ENCODE measurements at regions not wholly inside any gene's neighbourhood (a gene's known extent, or its start where the extent isn't known, plus 50 kb on each side); places are given as distances from the start of the nearest gene placed in this dataset.

DNA sequence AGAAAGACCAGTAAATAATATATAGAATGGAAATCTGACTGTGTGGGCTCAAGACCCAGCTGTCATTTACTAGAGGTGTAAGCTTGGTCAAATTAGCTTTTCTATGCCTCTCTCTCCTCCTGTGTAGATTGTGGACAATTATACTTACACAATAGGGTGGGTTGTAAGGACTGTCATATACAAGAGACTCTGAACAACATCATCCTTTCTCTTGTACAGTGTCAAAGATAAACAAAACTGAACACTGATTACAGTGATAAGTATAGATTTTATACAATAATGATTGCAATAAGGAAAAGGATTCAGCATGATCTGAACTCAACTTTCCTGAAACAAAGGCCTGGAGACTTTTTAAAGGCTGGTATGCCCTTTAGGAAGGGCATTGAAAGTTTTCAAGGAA is 429.2 kb upstream of the HS3ST1 start:
- TF ChIP-seq, protein P1, sequence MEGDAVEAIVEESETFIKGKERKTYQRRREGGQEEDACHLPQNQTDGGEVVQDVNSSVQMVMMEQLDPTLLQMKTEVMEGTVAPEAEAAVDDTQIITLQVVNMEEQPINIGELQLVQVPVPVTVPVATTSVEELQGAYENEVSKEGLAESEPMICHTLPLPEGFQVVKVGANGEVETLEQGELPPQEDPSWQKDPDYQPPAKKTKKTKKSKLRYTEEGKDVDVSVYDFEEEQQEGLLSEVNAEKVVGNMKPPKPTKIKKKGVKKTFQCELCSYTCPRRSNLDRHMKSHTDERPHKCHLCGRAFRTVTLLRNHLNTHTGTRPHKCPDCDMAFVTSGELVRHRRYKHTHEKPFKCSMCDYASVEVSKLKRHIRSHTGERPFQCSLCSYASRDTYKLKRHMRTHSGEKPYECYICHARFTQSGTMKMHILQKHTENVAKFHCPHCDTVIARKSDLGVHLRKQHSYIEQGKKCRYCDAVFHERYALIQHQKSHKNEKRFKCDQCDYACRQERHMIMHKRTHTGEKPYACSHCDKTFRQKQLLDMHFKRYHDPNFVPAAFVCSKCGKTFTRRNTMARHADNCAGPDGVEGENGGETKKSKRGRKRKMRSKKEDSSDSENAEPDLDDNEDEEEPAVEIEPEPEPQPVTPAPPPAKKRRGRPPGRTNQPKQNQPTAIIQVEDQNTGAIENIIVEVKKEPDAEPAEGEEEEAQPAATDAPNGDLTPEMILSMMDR (IDR thresholded peaks at IDR 0.05; ENCODE audit: low read depth, low read length) = no peak
- Histone ChIP-seq H3K36me3 (no peaks in the 10 kb centered on the region), H3K9me3 (ENCODE audit: severe bottlenecking) (no peaks in the 10 kb centered on the region), H3K4me3 (ENCODE audit: low read depth, low read length) (no peak overlapping the region), H3K27ac (no peak overlapping the region), H3K27me3 (ENCODE audit: insufficient read depth, low read depth, severe bottlenecking) (no peaks in the 10 kb centered on the region)
- no peak for DNase-seq

GRCh38 chr4:11847167-11847566 is 418.5 kb upstream of the HS3ST1 start:
- Histone ChIP-seq H3K36me3 (no peaks in the 10 kb centered on the region), H3K9me3 (ENCODE audit: severe bottlenecking) (no peaks in the 10 kb centered on the region), H3K27me3 (ENCODE audit: insufficient read depth, low read depth, severe bottlenecking) (no peaks in the 10 kb centered on the region), H3K27ac (no peak overlapping the region), H3K4me3 (ENCODE audit: low read depth, low read length) (no peak overlapping the region)
- DNase-seq = no peak
- TF ChIP-seq, protein P1 (IDR thresholded peaks at IDR 0.05; ENCODE audit: low read depth, low read length) = no peak

GRCh38 chr4:11843927-11844326 is 415.2 kb upstream of the HS3ST1 start:
- H3K27ac ChIP-seq = no peak overlapping the region
- H3K27me3 ChIP-seq (ENCODE audit: insufficient read depth, low read depth, severe bottlenecking) = no peaks in the 10 kb centered on the region
- H3K4me3 ChIP-seq (ENCODE audit: low read depth, low read length) = no peak overlapping the region
- DNase-seq = no peak
- H3K9me3 ChIP-seq (ENCODE audit: severe bottlenecking) = no peaks in the 10 kb centered on the region
- no peaks in the 10 kb centered on the region for H3K36me3 ChIP-seq
- TF ChIP-seq, protein P1 (IDR thresholded peaks at IDR 0.05; ENCODE audit: low read depth, low read length) = no peak

DNA sequence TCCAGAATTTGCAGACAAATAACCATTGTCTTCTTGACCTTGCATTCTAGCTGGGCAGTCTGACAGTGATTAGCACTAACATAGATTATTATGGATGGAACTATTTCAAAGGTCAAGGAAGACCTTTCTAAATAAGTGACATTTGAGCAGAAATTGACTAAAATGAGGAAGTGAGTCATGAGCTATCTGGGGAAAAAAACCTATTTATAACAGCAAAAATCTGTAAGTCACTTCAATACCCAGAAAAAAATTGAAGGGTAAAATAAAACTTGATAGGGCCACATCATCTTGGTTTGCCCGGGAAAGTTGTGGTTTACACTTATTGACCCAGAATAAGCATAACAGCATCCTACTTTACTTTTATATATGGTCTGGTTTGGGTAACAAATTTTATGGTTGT is 414.6 kb upstream of the HS3ST1 start:
- H3K9me3 ChIP-seq (ENCODE audit: severe bottlenecking) = no peaks in the 10 kb centered on the region
- H3K27me3 ChIP-seq (ENCODE audit: insufficient read depth, low read depth, severe bottlenecking) = no peaks in the 10 kb centered on the region
- no peak for DNase-seq
- TF ChIP-seq, protein P1 (IDR thresholded peaks at IDR 0.05; ENCODE audit: low read depth, low read length) = no peak
- no peak overlapping the region for H3K27ac ChIP-seq
- H3K4me3 ChIP-seq (ENCODE audit: low read depth, low read length) = no peak overlapping the region
- no peaks in the 10 kb centered on the region for H3K36me3 ChIP-seq

- no peak overlapping the region for H3K27ac ChIP-seq
- TF ChIP-seq, protein P1 (IDR thresholded peaks at IDR 0.05; ENCODE audit: low read depth, low read length) = no peak
- no peak for DNase-seq
- H3K27me3 ChIP-seq (ENCODE audit: insufficient read depth, low read depth, severe bottlenecking) = no peaks in the 10 kb centered on the region
- H3K9me3 ChIP-seq (ENCODE audit: severe bottlenecking) = no peaks in the 10 kb centered on the region
- H3K36me3 ChIP-seq = no peaks in the 10 kb centered on the region
- no peak overlapping the region for H3K4me3 ChIP-seq (ENCODE audit: low read depth, low read length)
Measured at GRCh38 chr4:11842620-11843263, 414.0 kb upstream of the HS3ST1 start.

DNA sequence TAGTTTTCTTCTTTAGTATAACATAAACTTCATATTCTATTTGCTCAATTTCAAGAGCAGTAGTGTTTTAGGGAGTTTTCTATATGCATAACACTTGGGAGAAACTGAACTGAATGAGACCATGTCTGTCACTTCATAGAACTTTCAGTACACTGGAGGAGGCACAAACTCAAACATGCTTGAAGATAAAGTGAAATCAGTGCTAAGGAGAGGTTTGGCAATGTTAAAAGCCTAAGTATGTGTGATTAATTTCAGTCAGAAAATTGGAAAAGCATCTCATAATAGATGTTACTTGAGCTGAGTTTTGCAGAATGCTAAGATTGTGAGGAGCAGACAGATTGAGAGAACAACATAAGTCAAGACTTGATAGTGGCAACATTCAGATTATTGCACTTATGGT is 411.2 kb upstream of the HS3ST1 start:
- no peaks in the 10 kb centered on the region for H3K9me3 ChIP-seq (ENCODE audit: severe bottlenecking)

More for the DNA sequence above, 411.2 kb upstream of the HS3ST1 start:
- no peaks in the 10 kb centered on the region for H3K27me3 ChIP-seq (ENCODE audit: insufficient read depth, low read depth, severe bottlenecking)
- no peak for DNase-seq
- no peak overlapping the region for H3K4me3 ChIP-seq (ENCODE audit: low read depth, low read length)
- H3K27ac ChIP-seq = no peak overlapping the region
- TF ChIP-seq, protein P1 (IDR thresholded peaks at IDR 0.05; ENCODE audit: low read depth, low read length) = no peak
- H3K36me3 ChIP-seq = no peaks in the 10 kb centered on the region
